Transverse colon (tissue), 4 donors: ENCODE measurements at regions not wholly inside any gene's neighbourhood (a gene's known extent, or its start where the extent isn't known, plus 50 kb on each side); places are given as distances from the start of the nearest gene placed in this dataset.

Experiments used
- DNase-seq: peaks from one replicate; pipeline ENCODE4 v3.0.0-alpha.2; 2019
- H3K27ac ChIP-seq, 4 donors: fragments of 200-600 bp; sonication (generic); 2 replicates each; pipeline ENCODE4 v1.5.1; 2016 to 2018; ENCODE audit warnings: inconsistent platforms in 4 of 4
- H3K27me3 ChIP-seq: fragments of 200-600 bp; sonication (generic); 2 replicates; pipeline ENCODE4 v1.5.1; 2017; ENCODE audit warnings: inconsistent platforms
- H3K36me3 ChIP-seq, 4 donors: fragments of 200-600 bp; sonication (generic); 2 replicates each; pipeline ENCODE4 v1.5.1; 2017 to 2019; ENCODE audit warnings: inconsistent platforms in 4 of 4
- H3K4me1 ChIP-seq, 4 donors: fragments of 200-600 bp; sonication (generic); 2 replicates each; pipeline ENCODE4 v1.5.1; 2017 to 2020; ENCODE audit warnings: inconsistent platforms in 4 of 4
- H3K4me3 ChIP-seq, 4 donors: fragments of 200-600 bp; sonication (generic); 1 replicate in 1 of 4; 2 replicates in 3 of 4; pipeline versions ENCODE4 v1.5.1 to v1.6.1; 2017 to 2019; ENCODE audit warnings: inconsistent platforms in 4 of 4
- H3K9me3 ChIP-seq, 2 donors: fragments of 200-600 bp; sonication (generic); 2 replicates each; pipeline ENCODE4 v1.5.1; 2017 to 2019; ENCODE audit warnings: inconsistent platforms in 2 of 2
- CTCF ChIP-seq, 5 experiments: fragments of 200-600 bp in 3 of 5; fragments of 450-650 bp in 2 of 5; sonication (generic) in 3 of 5; IDR thresholded peaks; 1 replicate in 2 of 5; 2 replicates in 3 of 5; pipeline ENCODE4 v1.5.1; 2016 to 2017; ENCODE audit warnings: antibody characterized with exemption in 5 of 5, inconsistent platforms in 3 of 5, mild to moderate bottlenecking in 2 of 5, moderate library complexity in 1 of 5
- EP300 ChIP-seq: sonication (generic); formaldehyde crosslinking; IDR thresholded peaks from one replicate; pipeline ENCODE4 v1.6.1; 2017; ENCODE audit warnings: antibody characterized with exemption, low read depth
- POLR2A ChIP-seq: fragments of 450-650 bp; IDR thresholded peaks from one replicate; pipeline ENCODE4 v1.6.1; 2016; ENCODE audit warnings: antibody characterized with exemption, mild to moderate bottlenecking, moderate library complexity
- POLR2AphosphoS5 ChIP-seq, 3 donors: sonication (generic); formaldehyde crosslinking; IDR thresholded peaks; one replicate each; pipeline ENCODE4 v1.6.1; 2016; ENCODE audit warnings: antibody characterized with exemption in 3 of 3
- WGBS, 2 donors: methylation state at CpG; one replicate each; pipeline ENCODE4 v1.1.5; 2018; ENCODE audit warnings: low coverage in 1 of 2; 5-methylcytosine and 5-hydroxymethylcytosine counted together
- in situ Hi-C, 4 donors: fragments of 200-750 bp; cut with MboI; loops; one replicate each; pipeline versions ENCODE4 v1.15.0 to v1.15.1; 2017; ENCODE audit warnings: low sequenced_read_pairs in 3 of 4, low pct_ligation_motif_present in 1 of 4, low pct_unique_long_range_greater_than_20kb in 1 of 4
- intact Hi-C: fragments of 100-400 bp; cut with DNase I; formaldehyde crosslinking; loops from one replicate; pipeline ENCODE4 v1.15.1; 2023; ENCODE audit warnings: low total_unique reads

- in situ Hi-C loops (loop anchor here in 1 of 4 donors (25.0 kb wide), 1 partner anchor 1429 kb away; no protein-coding TSS in a partner anchor), intact Hi-C loops (no loop called here)
- TF ChIP-seq POLR2A: no peak
- no peak for TF ChIP-seq EP300
- WGBS, 2 donors: 45 to 59% methylated on average over 5 of the region's 5 CpGs
- DNase-seq: no peak
- H3K4me1 ChIP-seq: peaks cover 0 to 8% (median 0%) of the 10 kb centered on the region in 4 donors
- H3K27ac ChIP-seq: peak overlapping the region in 3 of 4 donors; percentile 8 to 42 (median 16)
- H3K27me3 ChIP-seq: no peaks in the 10 kb centered on the region
- H3K4me3 ChIP-seq: no peak overlapping the region
- H3K36me3 ChIP-seq: no peaks in the 10 kb centered on the region
- no peaks in the 10 kb centered on the region for H3K9me3 ChIP-seq
Measured at GRCh38 chr2:18432999-18433398, 127.5 kb downstream of the RDH14 start.

GRCh38 chr2:18430996-18431748 is 129.3 kb downstream of the RDH14 start:
- Histone ChIP-seq H3K27ac (no peak overlapping the region), H3K4me1 (peaks cover 0 to 8% (median 0%) of the 10 kb centered on the region in 4 donors), H3K36me3 (no peaks in the 10 kb centered on the region), H3K27me3 (no peaks in the 10 kb centered on the region), H3K4me3 (no peak overlapping the region), H3K9me3 (no peaks in the 10 kb centered on the region)
- no peak for DNase-seq
- 56 to 68% methylated on average over 3 to 4 of the region's 4 CpGs for WGBS, 2 donors
- TF ChIP-seq EP300 (no peak), CTCF (IDR thresholded peaks at IDR 0.05) (no peak), POLR2A (no peak), POLR2AphosphoS5 (IDR thresholded peaks at IDR 0.05) (no peak)
- in situ Hi-C loops (loop anchor here in 1 of 4 donors (25.0 kb wide), 1 partner anchor 1431 kb away; no protein-coding TSS in a partner anchor), intact Hi-C loops (no loop called here)

GRCh38 chr2:18428516-18428915 is 131.9 kb downstream of the RDH14 start:
- Histone ChIP-seq H3K4me1 (peaks cover 0 to 6% (median 0%) of the 10 kb centered on the region in 4 donors), H3K27me3 (no peaks in the 10 kb centered on the region), H3K27ac (no peak overlapping the region), H3K36me3 (no peaks in the 10 kb centered on the region), H3K9me3 (no peaks in the 10 kb centered on the region), H3K4me3 (no peak overlapping the region)
- DNase-seq: no peak
- no peak for TF ChIP-seq CTCF (IDR thresholded peaks at IDR 0.05)
- no peak for TF ChIP-seq EP300
- no peak for TF ChIP-seq POLR2A
- no peak for TF ChIP-seq POLR2AphosphoS5 (IDR thresholded peaks at IDR 0.05)
- in situ Hi-C loops (loop anchor here in 1 of 4 donors (25.0 kb wide), 1 partner anchor 1434 kb away; no protein-coding TSS in a partner anchor), intact Hi-C loops (no loop called here)
- 84 to 91% methylated on average over 5 to 6 of the region's 6 CpGs for WGBS, 2 donors

- no peak overlapping the region for H3K4me3 ChIP-seq
- no peaks in the 10 kb centered on the region for H3K27me3 ChIP-seq
- no peaks in the 10 kb centered on the region for H3K36me3 ChIP-seq
- peaks cover 0 to 3% (median 0%) of the 10 kb centered on the region in 4 donors for H3K4me1 ChIP-seq
- no peak overlapping the region for H3K27ac ChIP-seq
- TF ChIP-seq POLR2AphosphoS5 (IDR thresholded peaks at IDR 0.05) (no peak), CTCF (IDR thresholded peaks at IDR 0.05) (no peak), POLR2A (no peak), EP300 (no peak)
- H3K9me3 ChIP-seq: no peaks in the 10 kb centered on the region
- DNase-seq: no peak
- intact Hi-C loops: no loop called here
- in situ Hi-C loops: loop anchor here in 1 of 4 donors (25.0 kb wide), 1 partner anchor 1435 kb away; no protein-coding TSS in a partner anchor
Measured at GRCh38 chr2:18427762-18428161, 132.7 kb downstream of the RDH14 start.
